Gastroesophageal sphincter (tissue), 4 donors: ENCODE measurements at regions not wholly inside any gene's neighbourhood (a gene's known extent, or its start where the extent isn't known, plus 50 kb on each side); places are given as distances from the start of the nearest gene placed in this dataset.

Experiments used
- ATAC-seq: fragments of 150-250 bp; one replicate; pipeline ENCODE4 v1.9.1; 2016; ENCODE audit warnings: mild to moderate bottlenecking, moderate library complexity
- H3K27ac ChIP-seq, 4 donors: fragments of 200-600 bp; sonication (generic) in 3 of 4; 1 replicate in 3 of 4; 2 replicates in 1 of 4; pipeline ENCODE4 v1.5.1; 2016 to 2019
- H3K27me3 ChIP-seq: fragments of 200-600 bp; sonication (generic); one replicate; pipeline ENCODE4 v1.5.1; 2019
- H3K36me3 ChIP-seq, 2 donors: fragments of 200-600 bp; sonication (generic); one replicate each; pipeline ENCODE4 v1.5.1; 2019; ENCODE audit warnings: control low read depth in 1 of 2
- H3K4me1 ChIP-seq, 3 donors: fragments of 200-600 bp; sonication (generic); 1 replicate in 2 of 3; 2 replicates in 1 of 3; pipeline ENCODE4 v1.5.1; 2016 to 2019; ENCODE audit warnings: control low read depth in 2 of 3
- H3K4me3 ChIP-seq, 2 donors: fragments of 200-600 bp; sonication (generic); one replicate each; pipeline ENCODE4 v1.5.1; 2019; ENCODE audit warnings: mild to moderate bottlenecking in 1 of 2, moderate library complexity in 1 of 2
- H3K9me3 ChIP-seq, 3 donors: fragments of 200-600 bp; sonication (generic); one replicate each; pipeline ENCODE4 v1.5.1; 2017 to 2019; ENCODE audit warnings: control low read depth in 2 of 3
- CTCF ChIP-seq, 4 experiments: fragments of 200-600 bp in 2 of 4; fragments of 450-650 bp in 2 of 4; sonication (generic) in 1 of 4; IDR thresholded peaks; one replicate each; pipeline ENCODE4 v1.5.1; 2017 to 2019; ENCODE audit warnings: antibody characterized with exemption in 4 of 4, mild to moderate bottlenecking in 2 of 4, moderate library complexity in 2 of 4
- EP300 ChIP-seq: sonication (generic); formaldehyde crosslinking; IDR thresholded peaks from one replicate; pipeline ENCODE4 v1.6.1; 2017; ENCODE audit warnings: antibody characterized with exemption, mild to moderate bottlenecking
- POLR2A ChIP-seq, 2 donors: fragments of 450-650 bp; IDR thresholded peaks; one replicate each; pipeline ENCODE4 v1.6.1; 2017; ENCODE audit warnings: antibody characterized with exemption in 2 of 2, mild to moderate bottlenecking in 2 of 2, moderate library complexity in 1 of 2
- POLR2AphosphoS5 ChIP-seq: sonication (generic); formaldehyde crosslinking; IDR thresholded peaks from one replicate; pipeline ENCODE4 v1.6.1; 2017; ENCODE audit warnings: antibody characterized with exemption
- WGBS, 2 donors: methylation state at CpG; one replicate each; pipeline ENCODE4 v1.1.5; 2018; ENCODE audit warnings: low coverage in 1 of 2; 5-methylcytosine and 5-hydroxymethylcytosine counted together

GRCh38 chr3:78003090-78003489 is 963.2 kb downstream of the ROBO2 start:
- H3K27me3 ChIP-seq = no peaks in the 10 kb centered on the region
- TF ChIP-seq EP300 (no peak), POLR2AphosphoS5 (no peak), POLR2A (IDR thresholded peaks at IDR 0.05) (no peak), CTCF (IDR thresholded peaks at IDR 0.05) (no peak)
- H3K4me3 ChIP-seq = no peak overlapping the region
- no peak for ATAC-seq
- H3K9me3 ChIP-seq = peaks cover 0 to 26% (median 0%) of the 10 kb centered on the region in 3 donors
- no CpG with 5 or more reads among the region's 4 CpGs for WGBS, 2 donors
- H3K27ac ChIP-seq = no peak overlapping the region
- H3K4me1 ChIP-seq = no peaks in the 10 kb centered on the region
- H3K36me3 ChIP-seq = no peaks in the 10 kb centered on the region

DNA sequence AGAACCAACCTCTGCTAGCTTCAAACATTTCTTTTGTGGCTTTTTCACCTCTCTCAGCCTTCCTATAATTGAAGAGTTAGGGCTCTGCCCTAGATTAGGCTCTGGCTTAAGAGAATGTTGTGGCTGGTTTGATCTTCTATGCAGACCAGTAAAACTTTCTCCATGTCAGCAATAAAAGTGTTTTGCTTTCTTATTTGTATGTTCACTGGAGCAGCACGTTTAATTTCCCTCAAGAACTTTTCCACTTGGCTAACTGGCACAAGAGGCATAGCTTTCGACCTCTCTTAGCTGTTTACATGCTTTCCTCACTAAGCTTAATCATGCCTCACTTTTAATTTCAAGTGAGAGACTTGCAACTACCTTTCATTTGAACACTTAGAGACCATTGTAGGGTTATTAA is 964.7 kb downstream of the ROBO2 start:
- no peak overlapping the region for H3K27ac ChIP-seq
- no peaks in the 10 kb centered on the region for H3K27me3 ChIP-seq
- TF ChIP-seq CTCF (IDR thresholded peaks at IDR 0.05) = no peak
- no peak for TF ChIP-seq POLR2AphosphoS5
- TF ChIP-seq EP300 = no peak
- WGBS, 2 donors = 75% methylated on average over 2 of the region's 2 CpGs; no CpG with 5 or more reads in 1 of the 2 donors
- H3K9me3 ChIP-seq = peaks cover 0 to 26% (median 0%) of the 10 kb centered on the region in 3 donors
- H3K36me3 ChIP-seq = no peaks in the 10 kb centered on the region
- no peak overlapping the region for H3K4me3 ChIP-seq
- no peak for ATAC-seq
- H3K4me1 ChIP-seq = no peaks in the 10 kb centered on the region

DNA sequence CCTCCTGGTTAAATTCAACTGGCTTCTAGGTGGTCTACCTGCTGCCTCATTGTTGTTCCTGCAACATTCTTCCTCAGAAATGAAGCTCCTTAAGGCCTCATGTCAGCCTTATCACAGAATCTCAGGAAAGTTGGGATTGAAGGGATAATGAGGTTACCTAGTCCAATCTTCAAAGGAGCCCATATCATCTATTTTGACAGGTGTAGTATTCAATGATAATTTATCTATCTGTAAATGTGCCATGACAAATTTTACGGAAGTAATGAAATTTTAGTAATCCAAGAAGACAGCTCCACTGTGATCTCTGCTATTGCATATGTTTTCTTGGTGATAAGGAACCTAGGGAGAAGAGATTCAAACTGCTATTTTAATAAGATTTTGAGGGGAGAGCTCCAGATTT is 973.8 kb downstream of the ROBO2 start:
- TF ChIP-seq POLR2AphosphoS5 (no peak), CTCF (IDR thresholded peaks at IDR 0.05) (no peak), POLR2A (IDR thresholded peaks at IDR 0.05) (no peak), EP300 (no peak)
- Histone ChIP-seq H3K27ac (no peak overlapping the region), H3K4me1 (no peaks in the 10 kb centered on the region), H3K36me3 (no peaks in the 10 kb centered on the region), H3K27me3 (no peaks in the 10 kb centered on the region), H3K9me3 (no peaks in the 10 kb centered on the region), H3K4me3 (no peak overlapping the region)
- ATAC-seq = no peak
- 71 to 79% methylated on average over 1 of the region's 1 CpG for WGBS, 2 donors

DNA sequence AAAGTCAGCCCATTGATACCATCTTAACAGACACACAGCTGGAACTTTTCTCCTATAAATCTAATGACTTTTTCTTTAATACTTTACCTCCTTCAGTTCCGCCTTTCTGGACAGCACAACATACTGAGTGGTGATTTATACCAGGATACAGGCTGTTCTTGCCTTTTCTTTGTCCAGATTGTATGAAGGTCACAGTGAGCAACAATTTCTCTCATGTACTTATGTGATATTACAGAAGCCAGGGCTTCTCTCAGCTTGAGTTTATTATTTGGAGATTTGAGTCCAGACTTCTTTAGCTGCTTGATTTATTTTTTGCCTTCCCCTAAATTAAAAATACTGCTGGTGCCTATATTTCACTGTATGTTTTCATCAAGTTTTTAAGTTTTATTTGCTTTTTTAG is 976.0 kb downstream of the ROBO2 start:
- TF ChIP-seq EP300 = no peak
- no peak for TF ChIP-seq POLR2A (IDR thresholded peaks at IDR 0.05)
- TF ChIP-seq CTCF (IDR thresholded peaks at IDR 0.05) = no peak
- TF ChIP-seq POLR2AphosphoS5 = no peak
- Histone ChIP-seq H3K36me3 (no peaks in the 10 kb centered on the region), H3K27me3 (no peaks in the 10 kb centered on the region), H3K4me1 (no peaks in the 10 kb centered on the region), H3K9me3 (no peaks in the 10 kb centered on the region), H3K4me3 (no peak overlapping the region), H3K27ac (no peak overlapping the region)
- WGBS, 2 donors = 50% methylated on average over 1 of the region's 1 CpG; no CpG with 5 or more reads in 1 of the 2 donors
- ATAC-seq = no peak

DNA sequence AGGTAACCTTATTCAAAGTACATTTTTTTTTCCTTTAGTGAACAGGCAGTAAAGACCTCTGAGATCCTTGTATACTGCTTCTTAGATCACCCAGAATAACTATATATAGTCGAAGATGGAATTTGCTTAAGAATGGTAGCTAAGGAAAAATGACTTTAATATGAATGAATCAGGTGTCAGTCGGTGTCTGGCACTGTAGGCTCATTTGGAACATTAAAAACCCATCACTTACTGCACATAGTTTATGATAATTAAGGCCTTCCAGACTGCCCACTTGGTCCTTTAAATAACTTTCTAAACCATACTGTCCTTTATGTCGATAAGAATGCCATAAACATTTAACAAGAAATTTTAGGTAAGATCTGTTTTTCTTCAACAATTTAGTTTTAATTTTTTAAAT is 981.8 kb downstream of the ROBO2 start:
- H3K4me1 ChIP-seq = no peaks in the 10 kb centered on the region
- H3K9me3 ChIP-seq = no peaks in the 10 kb centered on the region
- no peak overlapping the region for H3K4me3 ChIP-seq
- no peaks in the 10 kb centered on the region for H3K27me3 ChIP-seq
- ATAC-seq = no peak
- TF ChIP-seq CTCF (IDR thresholded peaks at IDR 0.05) = no peak
- no peak for TF ChIP-seq POLR2A (IDR thresholded peaks at IDR 0.05)
- no peak for TF ChIP-seq EP300
- TF ChIP-seq POLR2AphosphoS5 = no peak
- H3K36me3 ChIP-seq = no peaks in the 10 kb centered on the region
- H3K27ac ChIP-seq = no peak overlapping the region
- WGBS, 2 donors = 33 to 51% methylated on average over 2 to 3 of the region's 3 CpGs
